Epithelial cell of esophagus (primary cell): ENCODE measurements at regions not wholly inside any gene's neighbourhood (a gene's known extent, or its start where the extent isn't known, plus 50 kb on each side); places are given as distances from the start of the nearest gene placed in this dataset.
"Not testable (repeated sequence)": the region's sequence is repeated elsewhere in the genome, so short reads cannot be mapped to it uniquely, and the experiment has no call there.

Experiments used
- DNase-seq: peaks from one replicate; pipeline ENCODE4 v3.0.0; 2010; ENCODE audit warnings: low read depth
- H3K4me3 ChIP-seq: 2 replicates; pipeline ENCODE4 v1.5.1; 2011; ENCODE audit warnings: mild to moderate bottlenecking, low read length, control low read depth
- TF ChIP-seq, protein P1 (sequence below): IDR thresholded peaks from 2 replicates; pipeline ENCODE4 v1.5.1; 2011; ENCODE audit warnings: low read depth, mild to moderate bottlenecking, low read length, control low read depth, inconsistent platforms; ENCODE audit not compliant: insufficient read depth; ENCODE audit errors: missing control alignments

DNA sequence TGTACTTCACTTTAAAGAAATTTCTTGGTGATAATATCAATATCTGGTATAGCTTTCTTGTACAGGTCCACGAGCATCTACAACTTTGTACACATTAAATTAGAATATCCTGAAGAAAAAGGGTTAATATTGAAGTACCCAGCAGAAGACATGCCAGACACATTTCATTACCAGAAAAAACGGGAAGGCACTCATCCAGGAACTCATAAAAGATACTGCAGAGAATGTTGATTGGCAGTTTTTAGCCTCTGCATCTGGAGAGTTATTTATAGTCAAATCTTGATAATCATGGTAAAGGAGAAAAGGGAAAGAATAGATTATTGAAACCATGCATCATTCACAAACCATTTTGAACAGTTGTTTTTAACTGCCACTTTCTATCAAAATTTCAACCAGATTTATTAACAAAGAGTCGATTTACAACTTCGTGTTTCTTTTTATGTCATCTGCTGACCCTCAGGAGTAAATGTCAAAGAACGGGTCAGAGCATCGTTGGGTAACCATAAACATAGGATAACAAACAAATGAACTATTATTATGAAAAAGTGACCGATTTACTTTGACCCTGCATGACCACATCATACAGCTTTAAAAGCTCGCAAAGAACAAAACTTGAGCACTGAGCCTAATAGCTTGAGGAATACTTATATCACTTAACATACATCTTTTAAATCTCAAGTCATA, 229.2 kb upstream of the SGK1 start:
- TF ChIP-seq, protein P1, sequence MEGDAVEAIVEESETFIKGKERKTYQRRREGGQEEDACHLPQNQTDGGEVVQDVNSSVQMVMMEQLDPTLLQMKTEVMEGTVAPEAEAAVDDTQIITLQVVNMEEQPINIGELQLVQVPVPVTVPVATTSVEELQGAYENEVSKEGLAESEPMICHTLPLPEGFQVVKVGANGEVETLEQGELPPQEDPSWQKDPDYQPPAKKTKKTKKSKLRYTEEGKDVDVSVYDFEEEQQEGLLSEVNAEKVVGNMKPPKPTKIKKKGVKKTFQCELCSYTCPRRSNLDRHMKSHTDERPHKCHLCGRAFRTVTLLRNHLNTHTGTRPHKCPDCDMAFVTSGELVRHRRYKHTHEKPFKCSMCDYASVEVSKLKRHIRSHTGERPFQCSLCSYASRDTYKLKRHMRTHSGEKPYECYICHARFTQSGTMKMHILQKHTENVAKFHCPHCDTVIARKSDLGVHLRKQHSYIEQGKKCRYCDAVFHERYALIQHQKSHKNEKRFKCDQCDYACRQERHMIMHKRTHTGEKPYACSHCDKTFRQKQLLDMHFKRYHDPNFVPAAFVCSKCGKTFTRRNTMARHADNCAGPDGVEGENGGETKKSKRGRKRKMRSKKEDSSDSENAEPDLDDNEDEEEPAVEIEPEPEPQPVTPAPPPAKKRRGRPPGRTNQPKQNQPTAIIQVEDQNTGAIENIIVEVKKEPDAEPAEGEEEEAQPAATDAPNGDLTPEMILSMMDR = no peak
- no peak for DNase-seq
- H3K4me3 ChIP-seq = no peak overlapping the region

DNA sequence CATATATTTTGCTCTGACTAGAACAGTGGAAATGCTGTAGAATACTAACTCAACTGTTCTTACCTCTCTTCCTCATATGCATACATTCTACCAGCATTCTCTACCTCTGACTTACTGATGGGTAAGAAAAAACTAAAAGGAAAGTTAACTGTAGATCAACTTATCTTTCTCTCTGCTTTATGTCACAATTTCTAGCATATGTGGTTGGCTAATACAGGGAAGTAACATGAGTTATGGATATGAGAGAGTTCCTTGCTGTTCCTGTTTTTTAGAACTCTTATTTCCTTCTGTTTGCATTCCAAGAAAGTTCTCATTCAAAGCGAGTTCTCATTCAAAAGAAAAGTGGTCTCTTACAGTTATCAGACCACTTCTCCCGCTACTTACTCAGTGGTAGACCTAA, 226.8 kb upstream of the SGK1 start:
- TF ChIP-seq, protein P1 = no peak
- H3K4me3 ChIP-seq = no peak overlapping the region
- no peak for DNase-seq

DNA sequence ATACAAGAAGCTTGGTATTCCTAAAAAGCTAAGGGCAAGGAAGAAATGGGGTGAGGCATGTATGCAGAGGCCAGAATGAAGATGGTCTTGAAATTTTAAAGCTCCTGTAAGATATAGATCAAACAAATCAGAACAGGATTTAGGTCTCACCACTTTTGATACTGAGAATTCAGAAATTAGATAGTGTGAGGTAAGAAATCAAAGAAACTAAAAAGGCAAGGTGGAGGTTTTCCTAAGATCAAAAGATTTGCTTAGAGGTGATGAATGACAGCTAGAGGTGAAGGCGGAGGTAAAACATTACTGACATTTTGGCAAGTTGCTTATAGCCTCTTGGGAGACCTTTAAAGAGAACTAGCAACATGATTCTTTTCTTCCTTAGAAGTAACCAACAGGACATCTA, 225.2 kb upstream of the SGK1 start:
- TF ChIP-seq, protein P1 = no peak
- H3K4me3 ChIP-seq = no peak overlapping the region
- no peak for DNase-seq

DNA sequence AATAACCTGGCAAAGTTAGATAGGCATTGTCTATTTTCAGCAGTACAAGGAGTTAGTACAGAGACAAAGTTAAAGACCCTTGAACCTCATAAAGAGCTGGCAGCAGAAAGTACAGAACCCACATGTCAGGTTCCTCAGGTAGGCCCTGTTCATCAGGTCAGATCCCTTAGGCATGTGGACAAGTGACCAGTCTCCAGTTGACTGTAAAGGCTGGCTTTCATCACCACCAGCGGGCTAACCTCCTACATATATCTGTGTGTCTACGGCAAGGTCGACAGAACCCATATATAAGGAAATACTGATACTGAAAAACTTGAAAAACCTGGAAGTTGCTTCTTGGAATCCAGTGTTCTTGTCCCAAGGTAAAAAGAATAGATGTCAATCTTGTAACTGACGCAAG, 223.1 kb upstream of the SGK1 start:
- no peak overlapping the region for H3K4me3 ChIP-seq
- DNase-seq = no peak
- TF ChIP-seq, protein P1 = no peak

DNA sequence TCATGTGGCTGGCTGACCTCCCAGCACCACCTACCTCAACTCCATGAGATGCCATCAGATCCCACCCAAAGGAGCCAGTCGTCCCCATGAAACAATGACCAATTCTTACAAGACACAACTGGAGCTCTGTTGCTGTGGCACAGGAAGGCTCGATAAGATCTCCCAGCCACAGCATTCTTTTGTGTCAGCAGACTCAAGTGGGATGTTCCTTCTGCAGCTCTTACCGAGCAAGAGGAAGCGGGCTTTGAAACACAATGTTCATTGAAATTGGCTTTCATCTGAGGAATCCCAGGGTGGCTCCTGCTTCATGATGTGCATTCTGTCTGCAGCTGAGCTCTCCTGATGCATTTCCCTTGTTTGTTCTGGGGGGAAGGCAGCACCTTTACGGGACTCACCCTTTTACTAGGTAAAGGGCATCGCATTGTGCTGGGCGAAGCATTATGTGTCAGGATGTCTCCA, 222.0 kb upstream of the SGK1 start:
- H3K4me3 ChIP-seq = no peak overlapping the region
- no peak for DNase-seq
- TF ChIP-seq, protein P1 = no peak

DNA sequence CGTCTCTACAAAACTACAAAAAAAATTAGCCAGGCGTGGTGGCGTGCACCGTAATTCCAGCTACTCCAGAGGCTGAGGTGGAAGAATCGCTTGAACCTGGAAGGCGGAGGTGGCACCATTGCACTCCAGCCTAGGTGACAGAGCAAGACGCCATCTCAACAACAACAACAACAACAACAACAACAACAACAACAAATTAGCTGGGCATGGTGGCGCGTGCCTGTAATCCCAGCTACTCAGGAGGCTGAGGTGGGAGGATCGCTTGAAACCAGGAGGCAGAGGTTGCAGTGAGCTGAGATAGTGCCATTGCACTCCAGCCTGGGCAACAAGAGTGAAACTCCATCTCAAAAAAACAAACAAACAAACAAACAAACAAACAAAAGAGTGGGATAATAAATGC, 219.9 kb upstream of the SGK1 start:
- H3K4me3 ChIP-seq, DNase-seq: not testable (repeated sequence)

DNA sequence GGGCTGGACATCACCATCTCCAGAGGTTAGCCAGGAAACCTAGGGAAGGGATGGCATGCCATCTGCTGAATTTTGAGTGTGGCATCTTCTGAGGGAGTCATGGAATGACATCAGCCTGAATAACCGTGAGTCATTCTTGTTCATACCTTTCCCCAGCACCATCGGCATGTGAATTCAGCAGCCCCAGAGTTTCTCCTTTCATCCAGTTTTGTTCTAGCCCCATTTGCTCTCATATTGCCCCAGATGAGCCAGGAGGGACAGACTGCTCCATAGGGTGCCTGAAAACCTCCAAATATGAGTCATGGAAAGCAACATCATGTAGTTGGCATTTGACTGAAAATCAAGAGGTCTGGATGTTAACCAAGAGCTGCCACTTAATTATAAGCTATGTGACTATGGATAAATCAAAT, 219.2 kb upstream of the SGK1 start:
- TF ChIP-seq, protein P1 = no peak
- DNase-seq = peak; percentile 99
- no peak overlapping the region for H3K4me3 ChIP-seq
